RPMI8226 (cell line): ENCODE measurements at regions not wholly inside any gene's neighbourhood (a gene's known extent, or its start where the extent isn't known, plus 50 kb on each side); places are given as distances from the start of the nearest gene placed in this dataset.
"Not testable (repeated sequence)": the region's sequence is repeated elsewhere in the genome, so short reads cannot be mapped to it uniquely, and the experiment has no call there.

ENCODE experiments used
- DNase-seq: peaks from one replicate; pipeline ENCODE4 v3.0.0-alpha.2; 2015

- DNase-seq = no peak
Measured at GRCh38 chr12:22115711-22116110, 69.7 kb downstream of the CMAS start.

- DNase-seq = no peak
Measured at GRCh38 chr12:22116376-22116775, 70.4 kb downstream of the CMAS start.

GRCh38 chr12:22117563-22118237, 71.7 kb downstream of the CMAS start:
- no peak for DNase-seq

GRCh38 chr12:22118238-22118790, 72.3 kb downstream of the CMAS start:
- peak; percentile 76 for DNase-seq

GRCh38 chr12:22121224-22121623, 75.2 kb downstream of the CMAS start:
- DNase-seq = peak; percentile 77

GRCh38 chr12:22122359-22122758, 76.3 kb downstream of the CMAS start:
- no peak for DNase-seq

- DNase-seq = no peak
Measured at GRCh38 chr12:22124987-22125386, 79.0 kb downstream of the CMAS start.

- not testable (repeated sequence) for DNase-seq
Measured at GRCh38 chr12:22126101-22126500, 80.1 kb downstream of the CMAS start.

GRCh38 chr12:22126758-22127157, 80.7 kb downstream of the CMAS start:
- no peak for DNase-seq

GRCh38 chr12:22130671-22131070, 84.7 kb downstream of the CMAS start:
- DNase-seq = no peak

GRCh38 chr12:22136604-22137117, 90.6 kb downstream of the CMAS start:
- DNase-seq = not testable (repeated sequence)
